HG03103 (cell line): ENCODE measurements at regions not wholly inside any gene's neighbourhood (a gene's known extent, or its start where the extent isn't known, plus 50 kb on each side); places are given as distances from the start of the nearest gene placed in this dataset.

Source experiments
- ATAC-seq: cut with Tn5 transposase; IDR thresholded peaks from one replicate; pipeline ENCODE4 v1.9.1; 2021; ENCODE audit warnings: low read depth; ENCODE audit not compliant: unreplicated experiment

- ATAC-seq = no peak
Measured at GRCh38 chr6:165091121-165091785, 218.2 kb downstream of the C6orf118 start.

GRCh38 chr6:165090242-165090641 lies 219.2 kb downstream of the C6orf118 start:
- ATAC-seq = no peak

- ATAC-seq = no peak
Measured at GRCh38 chr6:165086814-165087213, 222.6 kb downstream of the C6orf118 start.

- ATAC-seq = no peak
Measured at GRCh38 chr6:165082636-165083035, 226.8 kb downstream of the C6orf118 start.

GRCh38 chr6:165081944-165082532 lies 227.4 kb downstream of the C6orf118 start:
- ATAC-seq = no peak

- ATAC-seq = no peak
Measured at GRCh38 chr6:165077876-165078275, 231.5 kb downstream of the C6orf118 start.

GRCh38 chr6:165071906-165072305 lies 237.5 kb downstream of the C6orf118 start:
- no peak for ATAC-seq

GRCh38 chr6:165060720-165061119 lies 248.7 kb downstream of the C6orf118 start:
- ATAC-seq = no peak

GRCh38 chr6:165059032-165059431 lies 250.4 kb downstream of the C6orf118 start:
- no peak for ATAC-seq

GRCh38 chr6:165056292-165056691 lies 253.1 kb downstream of the C6orf118 start:
- no peak for ATAC-seq

GRCh38 chr6:165055231-165055630 lies 254.2 kb downstream of the C6orf118 start:
- ATAC-seq = no peak

GRCh38 chr6:165052561-165053480 lies 256.6 kb downstream of the C6orf118 start:
- ATAC-seq = no peak

GRCh38 chr6:165049362-165049761 lies 260.0 kb downstream of the C6orf118 start:
- ATAC-seq = no peak

- ATAC-seq = no peak
Measured at GRCh38 chr6:165047952-165048351, 261.5 kb downstream of the C6orf118 start.

- no peak for ATAC-seq
Measured at GRCh38 chr6:165045631-165046030, 263.8 kb downstream of the C6orf118 start.

GRCh38 chr6:165042912-165043311 lies 266.5 kb downstream of the C6orf118 start:
- no peak for ATAC-seq

- no peak for ATAC-seq
Measured at GRCh38 chr6:165040440-165040839, 269.0 kb downstream of the C6orf118 start.

- no peak for ATAC-seq
Measured at GRCh38 chr6:165034271-165034741, 275.1 kb downstream of the C6orf118 start.

GRCh38 chr6:165031502-165031901 lies 277.9 kb downstream of the C6orf118 start:
- ATAC-seq = no peak

- no peak for ATAC-seq
Measured at GRCh38 chr6:165025040-165025439, 284.4 kb downstream of the C6orf118 start.

GRCh38 chr6:165019681-165020080 lies 289.7 kb downstream of the C6orf118 start:
- no peak for ATAC-seq
